ENCODE measurements at regions not wholly inside any gene's neighbourhood (a gene's known extent, or its start where the extent isn't known, plus 50 kb on each side); places are given as distances from the start of the nearest gene placed in this dataset.

GRCh38 chr2:17035010-17035409 lies 369.4 kb upstream of the CYRIA start:
- TF ChIP-seq EZH2 (IDR thresholded peaks at IDR 0.05; ENCODE audit: low read length) (no peak), CTCF (optimal IDR thresholded peaks at IDR 0.05 in 1 of 3, IDR thresholded peaks at IDR 0.05 in 1 of 3, conservative IDR thresholded peaks at IDR 0.05 in 1 of 3; ENCODE audit: extremely low read depth in 1 of 3, insufficient read depth in 2 of 3, low read length in 3 of 3) (no peak)
- Histone ChIP-seq H4K20me1 (ENCODE audit: control insufficient read depth, extremely low read depth, insufficient read depth, low read length) (no peaks in the 10 kb centered on the region), H3K27me3 (ENCODE audit: control insufficient read depth, extremely low read depth, insufficient read depth, low read length) (no peaks in the 10 kb centered on the region), H3K36me3 (ENCODE audit: control insufficient read depth in 2 of 2, extremely low read depth in 1 of 2, insufficient read depth in 2 of 2, low read length in 2 of 2) (no peaks in the 10 kb centered on the region), H3K4me1 (ENCODE audit: control insufficient read depth, extremely low read depth, insufficient read depth, low read length) (no peaks in the 10 kb centered on the region), H3K9me1 (ENCODE audit: control insufficient read depth, extremely low read depth, insufficient read depth, low read length) (no peaks in the 10 kb centered on the region), H2AFZ (ENCODE audit: control insufficient read depth, low read length) (no peak overlapping the region), H3K4me3 (ENCODE audit: control insufficient read depth in 2 of 3, extremely low read depth in 1 of 3, insufficient read depth in 2 of 3, low read depth in 1 of 3, low read length in 3 of 3) (no peak overlapping the region), H3K4me2 (ENCODE audit: control insufficient read depth, extremely low read depth, insufficient read depth, low read depth, low read length) (no peak overlapping the region), H3K79me2 (ENCODE audit: control insufficient read depth, insufficient read depth, low read length) (no peaks in the 10 kb centered on the region), H3K9ac (ENCODE audit: control insufficient read depth, extremely low read depth, insufficient read depth, low read length) (no peak overlapping the region), H3K9me3 (ENCODE audit: control insufficient read depth, low read depth, low read length) (no peaks in the 10 kb centered on the region), H3K27ac (ENCODE audit: control insufficient read depth, insufficient read depth, low read length) (no peak overlapping the region)
- dilution Hi-C loops (cut with MboI; ENCODE audit: extremely low pct_ligation_motif_present, low sequenced_read_pairs) = no loop called here
- no peak for DNase-seq (ENCODE audit: low read depth, low spot score)
- FAIRE-seq = no peak

- FAIRE-seq = no peak
- Histone ChIP-seq H3K36me3 (ENCODE audit: control insufficient read depth in 2 of 2, extremely low read depth in 1 of 2, insufficient read depth in 2 of 2, low read length in 2 of 2) (no peaks in the 10 kb centered on the region), H3K4me1 (ENCODE audit: control insufficient read depth, extremely low read depth, insufficient read depth, low read length) (no peaks in the 10 kb centered on the region), H3K4me3 (ENCODE audit: control insufficient read depth in 2 of 3, extremely low read depth in 1 of 3, insufficient read depth in 2 of 3, low read depth in 1 of 3, low read length in 3 of 3) (no peak overlapping the region), H3K79me2 (ENCODE audit: control insufficient read depth, insufficient read depth, low read length) (no peaks in the 10 kb centered on the region), H2AFZ (ENCODE audit: control insufficient read depth, low read length) (no peak overlapping the region), H4K20me1 (ENCODE audit: control insufficient read depth, extremely low read depth, insufficient read depth, low read length) (no peaks in the 10 kb centered on the region), H3K9me3 (ENCODE audit: control insufficient read depth, low read depth, low read length) (no peaks in the 10 kb centered on the region), H3K27me3 (ENCODE audit: control insufficient read depth, extremely low read depth, insufficient read depth, low read length) (no peaks in the 10 kb centered on the region), H3K4me2 (ENCODE audit: control insufficient read depth, extremely low read depth, insufficient read depth, low read depth, low read length) (no peak overlapping the region), H3K9ac (ENCODE audit: control insufficient read depth, extremely low read depth, insufficient read depth, low read length) (no peak overlapping the region), H3K27ac (ENCODE audit: control insufficient read depth, insufficient read depth, low read length) (no peak overlapping the region), H3K9me1 (ENCODE audit: control insufficient read depth, extremely low read depth, insufficient read depth, low read length) (no peaks in the 10 kb centered on the region)
- no peak for DNase-seq (ENCODE audit: low read depth, low spot score)
- TF ChIP-seq EZH2 (IDR thresholded peaks at IDR 0.05; ENCODE audit: low read length) (no peak), CTCF (optimal IDR thresholded peaks at IDR 0.05 in 1 of 3, IDR thresholded peaks at IDR 0.05 in 1 of 3, conservative IDR thresholded peaks at IDR 0.05 in 1 of 3; ENCODE audit: extremely low read depth in 1 of 3, insufficient read depth in 2 of 3, low read length in 3 of 3) (no peak)
- dilution Hi-C loops (cut with MboI; ENCODE audit: extremely low pct_ligation_motif_present, low sequenced_read_pairs) = no loop called here
Measured at GRCh38 chr2:17030047-17030446, 364.4 kb upstream of the CYRIA start.
